Prostate gland (tissue), 2 donors: ENCODE measurements at regions not wholly inside any gene's neighbourhood (a gene's known extent, or its start where the extent isn't known, plus 50 kb on each side); places are given as distances from the start of the nearest gene placed in this dataset.

ENCODE experiments used
- DNase-seq: peaks from one replicate; pipeline ENCODE4 v3.0.0-alpha.2; 2019; ENCODE audit warnings: low spot score
- H3K27ac ChIP-seq, 2 donors: fragments of 200-600 bp; sonication (generic); 2 replicates each; pipeline ENCODE4 v1.5.1; 2017 to 2019
- H3K27me3 ChIP-seq: fragments of 200-600 bp; sonication (generic); replicated peaks from 2 replicates; pipeline ENCODE4 v1.5.1; 2019; ENCODE audit not compliant: insufficient read depth
- H3K36me3 ChIP-seq, 2 donors: fragments of 200-600 bp; sonication (generic); 1 replicate in 1 of 2; 2 replicates in 1 of 2; pipeline versions ENCODE4 v1.5.1 to v1.8.1; 2017 to 2019
- H3K4me1 ChIP-seq: fragments of 200-600 bp; sonication (generic); replicated peaks from 2 replicates; pipeline ENCODE4 v1.5.1; 2019
- H3K4me3 ChIP-seq, 2 donors: fragments of 200-600 bp; sonication (generic); 2 replicates each; pipeline ENCODE4 v1.5.1; 2017 to 2019
- H3K9me3 ChIP-seq: fragments of 200-600 bp; sonication (generic); 2 replicates; pipeline ENCODE4 v1.5.1; 2017
- POLR2A ChIP-seq: fragments of 450-650 bp; IDR thresholded peaks from one replicate; pipeline ENCODE4 v1.6.1; 2016; ENCODE audit warnings: antibody characterized with exemption, mild to moderate bottlenecking
- POLR2AphosphoS5 ChIP-seq: sonication (generic); formaldehyde crosslinking; IDR thresholded peaks from one replicate; pipeline ENCODE4 v1.6.1; 2017; ENCODE audit warnings: antibody characterized with exemption
- WGBS: methylation state at CpG from one replicate; pipeline ENCODE4 v1.1.5; 2018; 5-methylcytosine and 5-hydroxymethylcytosine counted together
- intact Hi-C: fragments of 100-400 bp; cut with DNase I; formaldehyde crosslinking; loops from one replicate; pipeline ENCODE4 v1.14.2; 2022
- TF ChIP-seq, protein P1 (sequence below), 4 experiments: fragments of 200-600 bp in 2 of 4; fragments of 450-650 bp in 2 of 4; sonication (generic) in 2 of 4; IDR thresholded peaks; 1 replicate in 3 of 4; 2 replicates in 1 of 4; pipeline ENCODE4 v1.5.1; 2016 to 2019; ENCODE audit warnings: antibody characterized with exemption in 4 of 4, mild to moderate bottlenecking in 2 of 4, moderate library complexity in 2 of 4

DNA sequence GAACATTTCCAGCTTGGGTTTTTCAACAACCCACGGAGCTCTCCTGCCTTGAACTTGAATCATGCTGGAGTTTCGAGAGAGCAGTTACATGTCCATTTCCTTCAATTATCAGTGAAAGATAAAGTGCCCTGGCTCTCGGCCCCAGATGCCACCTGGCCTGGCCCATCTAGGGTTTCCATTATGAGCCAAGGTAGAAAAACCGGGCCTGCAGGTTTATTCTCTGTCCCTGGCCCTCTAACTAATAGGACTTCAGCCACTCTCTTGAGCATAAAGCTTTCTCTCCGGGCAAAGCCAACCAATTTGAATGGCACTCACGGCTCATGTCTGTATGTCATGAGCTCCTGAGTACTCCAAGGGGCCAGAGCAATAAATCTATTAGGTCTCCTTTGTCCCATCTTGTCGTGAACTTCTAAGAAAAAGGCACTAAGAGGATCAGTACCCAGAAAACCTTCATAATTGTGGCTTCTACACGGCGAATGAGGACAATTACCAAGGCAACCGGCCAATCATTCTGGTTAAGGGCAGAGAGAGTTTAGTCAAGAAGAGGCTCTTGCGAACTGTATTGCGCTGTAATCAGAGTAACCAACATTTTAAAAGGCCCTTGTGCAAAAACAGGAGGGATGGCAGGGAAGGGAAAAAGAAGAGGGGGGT is 392.3 kb downstream of the MED13L start:
- Histone ChIP-seq H3K4me1 (no peaks in the 10 kb centered on the region), H3K36me3 (no peaks in the 10 kb centered on the region), H3K27ac (peak overlapping the region; percentile 16 to 55), H3K27me3 (no peaks in the 10 kb centered on the region), H3K4me3 (no peak overlapping the region), H3K9me3 (no peaks in the 10 kb centered on the region)
- TF ChIP-seq POLR2AphosphoS5: peak; percentile 57
- TF ChIP-seq, protein P1, sequence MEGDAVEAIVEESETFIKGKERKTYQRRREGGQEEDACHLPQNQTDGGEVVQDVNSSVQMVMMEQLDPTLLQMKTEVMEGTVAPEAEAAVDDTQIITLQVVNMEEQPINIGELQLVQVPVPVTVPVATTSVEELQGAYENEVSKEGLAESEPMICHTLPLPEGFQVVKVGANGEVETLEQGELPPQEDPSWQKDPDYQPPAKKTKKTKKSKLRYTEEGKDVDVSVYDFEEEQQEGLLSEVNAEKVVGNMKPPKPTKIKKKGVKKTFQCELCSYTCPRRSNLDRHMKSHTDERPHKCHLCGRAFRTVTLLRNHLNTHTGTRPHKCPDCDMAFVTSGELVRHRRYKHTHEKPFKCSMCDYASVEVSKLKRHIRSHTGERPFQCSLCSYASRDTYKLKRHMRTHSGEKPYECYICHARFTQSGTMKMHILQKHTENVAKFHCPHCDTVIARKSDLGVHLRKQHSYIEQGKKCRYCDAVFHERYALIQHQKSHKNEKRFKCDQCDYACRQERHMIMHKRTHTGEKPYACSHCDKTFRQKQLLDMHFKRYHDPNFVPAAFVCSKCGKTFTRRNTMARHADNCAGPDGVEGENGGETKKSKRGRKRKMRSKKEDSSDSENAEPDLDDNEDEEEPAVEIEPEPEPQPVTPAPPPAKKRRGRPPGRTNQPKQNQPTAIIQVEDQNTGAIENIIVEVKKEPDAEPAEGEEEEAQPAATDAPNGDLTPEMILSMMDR (IDR thresholded peaks at IDR 0.05): no peak
- TF ChIP-seq POLR2A: no peak
- DNase-seq: peak; percentile 66
- WGBS: 44% methylated on average over 12 of the region's 12 CpGs
- intact Hi-C loops: no loop called here

DNA sequence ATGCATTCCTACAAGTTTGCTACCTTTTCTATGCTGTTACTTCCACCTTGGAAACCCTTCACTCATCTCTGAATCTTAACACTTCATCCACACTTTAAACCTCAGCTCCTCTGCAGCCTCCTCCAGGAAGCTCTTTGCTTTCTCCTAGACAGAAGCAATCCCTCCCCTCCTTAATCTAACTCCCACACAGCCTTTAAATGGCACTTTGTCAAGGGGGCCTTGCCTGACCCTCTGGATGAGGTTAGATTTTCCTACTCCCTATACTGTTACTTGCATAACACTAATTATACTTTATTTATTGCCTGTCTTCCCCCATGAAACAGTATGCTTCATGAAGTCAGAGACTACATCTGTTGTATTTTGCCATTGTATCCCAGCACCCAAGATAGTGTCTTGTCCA is 394.6 kb downstream of the MED13L start:
- no peak for DNase-seq
- H3K27ac ChIP-seq: no peak overlapping the region
- H3K4me1 ChIP-seq: no peaks in the 10 kb centered on the region
- intact Hi-C loops: no loop called here
- TF ChIP-seq, protein P1 (IDR thresholded peaks at IDR 0.05): no peak
- TF ChIP-seq POLR2AphosphoS5 (no peak), POLR2A (no peak)
- H3K4me3 ChIP-seq: no peak overlapping the region
- no peaks in the 10 kb centered on the region for H3K36me3 ChIP-seq
- no peaks in the 10 kb centered on the region for H3K9me3 ChIP-seq
- H3K27me3 ChIP-seq: no peaks in the 10 kb centered on the region

DNA sequence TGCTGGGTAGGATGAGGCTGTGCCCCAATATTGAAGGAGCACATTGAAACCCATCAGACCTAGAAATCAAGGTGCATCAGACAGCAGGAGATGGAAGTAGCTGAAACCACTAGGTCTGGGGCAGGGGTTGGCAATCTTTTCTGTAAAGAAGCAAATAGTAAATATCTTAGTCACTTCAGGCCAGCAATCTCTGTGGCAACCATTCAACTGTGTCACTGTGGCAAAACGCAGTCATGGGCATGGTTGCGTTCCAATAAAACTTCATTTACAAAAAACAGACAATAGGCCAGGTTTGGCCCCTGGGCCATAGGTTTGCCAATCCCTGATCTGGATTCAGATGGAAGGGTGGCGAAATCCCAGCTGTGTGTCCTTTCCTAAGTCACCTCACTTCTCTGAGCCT is 397.3 kb downstream of the MED13L start:
- intact Hi-C loops: no loop called here
- no peak overlapping the region for H3K4me3 ChIP-seq
- WGBS: 84% methylated on average over 3 of the region's 3 CpGs

DNA sequence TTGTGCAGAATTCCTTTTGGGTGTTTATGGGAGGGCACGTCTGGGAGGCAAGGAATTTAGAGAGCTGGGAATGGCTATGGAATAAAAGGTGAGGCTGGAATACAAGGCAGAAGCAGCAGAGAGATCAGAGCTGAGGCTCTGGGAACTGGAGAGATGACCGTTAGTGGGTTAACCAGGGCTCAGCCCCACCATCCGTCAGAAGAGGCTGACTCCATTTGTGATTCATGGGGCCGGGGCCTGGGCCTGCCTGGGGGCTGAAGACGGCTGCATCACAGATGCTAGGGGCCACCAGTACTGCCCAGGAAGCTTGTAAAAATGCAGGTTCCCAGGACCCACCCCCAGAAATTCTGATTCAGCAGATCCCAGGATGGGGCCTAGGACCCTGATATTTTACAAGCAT is 398.1 kb downstream of the MED13L start:
- 89% methylated on average over 5 of the region's 5 CpGs for WGBS
- Histone ChIP-seq H3K27ac (no peak overlapping the region), H3K4me3 (no peak overlapping the region), H3K36me3 (no peaks in the 10 kb centered on the region), H3K27me3 (no peaks in the 10 kb centered on the region), H3K4me1 (no peaks in the 10 kb centered on the region), H3K9me3 (no peaks in the 10 kb centered on the region)
- DNase-seq: no peak
- TF ChIP-seq POLR2AphosphoS5: no peak
- TF ChIP-seq POLR2A: no peak
- TF ChIP-seq, protein P1 (IDR thresholded peaks at IDR 0.05): no peak
- intact Hi-C loops: no loop called here

More for the DNA sequence above, 397.3 kb downstream of the MED13L start:
- Histone ChIP-seq H3K4me1 (no peaks in the 10 kb centered on the region), H3K9me3 (no peaks in the 10 kb centered on the region), H3K36me3 (no peaks in the 10 kb centered on the region), H3K27ac (no peak overlapping the region), H3K27me3 (no peaks in the 10 kb centered on the region)
- TF ChIP-seq, protein P1 (IDR thresholded peaks at IDR 0.05): no peak
- TF ChIP-seq POLR2AphosphoS5 (no peak), POLR2A (no peak)
- no peak for DNase-seq

DNA sequence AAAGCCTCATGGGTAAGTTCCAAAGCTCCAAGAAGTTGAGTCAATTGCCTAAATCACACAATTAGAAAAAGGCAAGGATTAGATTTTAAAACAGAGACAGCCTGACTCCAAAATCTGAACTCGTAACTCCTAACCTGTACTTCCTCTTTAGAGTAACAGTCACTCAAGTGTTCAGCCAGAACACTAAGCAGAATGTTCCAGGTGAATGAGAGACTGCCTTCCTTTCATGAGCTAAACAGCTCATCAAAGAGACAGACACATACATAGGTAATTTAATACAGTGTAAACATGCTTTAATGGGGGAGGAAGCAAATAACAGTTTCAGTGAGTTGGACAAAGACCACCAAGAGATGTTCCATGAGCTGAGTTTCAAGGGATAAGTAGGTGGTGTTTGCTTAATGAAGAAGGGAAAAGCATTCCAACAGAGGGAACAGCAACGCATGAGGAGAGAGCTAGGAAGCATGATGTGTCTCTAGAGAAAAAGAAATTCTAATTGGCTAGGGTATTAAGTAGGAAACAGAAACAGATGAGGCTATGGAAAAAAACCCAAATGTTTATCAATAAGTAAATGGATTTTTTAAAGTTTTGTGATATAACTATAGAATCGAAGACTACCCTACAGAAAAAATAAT is 403.9 kb downstream of the MED13L start:
- WGBS: 73% methylated on average over 3 of the region's 3 CpGs
- intact Hi-C loops: no loop called here
- DNase-seq: peak; percentile 43
- no peaks in the 10 kb centered on the region for H3K27me3 ChIP-seq
- peaks cover 7% of the 10 kb centered on the region for H3K4me1 ChIP-seq
- no peaks in the 10 kb centered on the region for H3K9me3 ChIP-seq
- peak overlapping the region; percentile 86 to 91 for H3K27ac ChIP-seq
- no peaks in the 10 kb centered on the region for H3K36me3 ChIP-seq
- TF ChIP-seq POLR2AphosphoS5: peak; percentile 7
- TF ChIP-seq POLR2A: no peak
- peak overlapping the region in 1 of 2 donors; percentile 3 for H3K4me3 ChIP-seq
